GM12865 (cell line): ENCODE measurements at regions not wholly inside any gene's neighbourhood (a gene's known extent, or its start where the extent isn't known, plus 50 kb on each side); places are given as distances from the start of the nearest gene placed in this dataset.
"Not testable (repeated sequence)": the region's sequence is repeated elsewhere in the genome, so short reads cannot be mapped to it uniquely, and the experiment has no call there.

Experiments used
- DNase-seq: peaks from one replicate; pipeline ENCODE4 v3.0.0; 2010; ENCODE audit warnings: low read depth
- H3K4me3 ChIP-seq: 2 replicates; pipeline ENCODE4 v1.5.1; 2011; ENCODE audit warnings: mild to moderate bottlenecking, low read depth, low read length, control low read depth
- TF ChIP-seq, protein P1 (sequence below): IDR thresholded peaks from 2 replicates; pipeline ENCODE4 v1.5.1; 2011; ENCODE audit warnings: low read length, control low read depth, low read depth, inconsistent platforms; ENCODE audit not compliant: insufficient read depth; ENCODE audit errors: missing control alignments

DNA sequence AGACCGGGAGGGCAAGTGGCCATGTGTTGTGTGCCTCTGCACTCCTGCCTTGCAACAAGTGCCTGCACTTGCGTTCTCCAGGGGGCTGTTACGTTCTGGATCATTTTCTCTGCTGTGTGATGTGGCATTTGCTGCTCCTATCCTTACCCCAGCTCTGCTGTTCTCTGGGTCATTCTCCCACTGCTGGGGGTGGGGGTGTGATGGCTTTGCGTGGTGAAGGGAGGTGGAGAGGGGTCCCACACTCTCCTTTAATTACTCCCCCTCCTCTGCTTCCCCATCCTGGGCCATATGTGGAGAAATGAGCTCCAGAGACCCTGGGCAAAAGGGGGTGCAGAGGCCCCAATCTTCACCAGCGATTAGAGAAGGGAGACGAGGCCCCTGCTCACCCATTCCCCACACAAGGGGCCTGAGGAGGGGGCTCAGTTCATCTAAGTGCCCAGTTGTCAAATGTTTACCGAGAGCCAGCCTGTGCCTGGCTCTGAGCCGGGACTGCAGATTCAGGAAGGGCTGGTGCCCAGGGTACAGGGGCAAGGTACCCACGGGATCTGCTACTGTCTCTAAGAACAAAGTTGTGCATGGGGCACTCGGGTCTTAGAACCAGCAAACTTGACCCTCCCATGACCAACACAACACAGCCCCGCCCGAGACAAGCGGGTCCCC is 355.4 kb downstream of the PTPRU start:
- no peak overlapping the region for H3K4me3 ChIP-seq
- DNase-seq, result no peak
- TF ChIP-seq, protein P1, sequence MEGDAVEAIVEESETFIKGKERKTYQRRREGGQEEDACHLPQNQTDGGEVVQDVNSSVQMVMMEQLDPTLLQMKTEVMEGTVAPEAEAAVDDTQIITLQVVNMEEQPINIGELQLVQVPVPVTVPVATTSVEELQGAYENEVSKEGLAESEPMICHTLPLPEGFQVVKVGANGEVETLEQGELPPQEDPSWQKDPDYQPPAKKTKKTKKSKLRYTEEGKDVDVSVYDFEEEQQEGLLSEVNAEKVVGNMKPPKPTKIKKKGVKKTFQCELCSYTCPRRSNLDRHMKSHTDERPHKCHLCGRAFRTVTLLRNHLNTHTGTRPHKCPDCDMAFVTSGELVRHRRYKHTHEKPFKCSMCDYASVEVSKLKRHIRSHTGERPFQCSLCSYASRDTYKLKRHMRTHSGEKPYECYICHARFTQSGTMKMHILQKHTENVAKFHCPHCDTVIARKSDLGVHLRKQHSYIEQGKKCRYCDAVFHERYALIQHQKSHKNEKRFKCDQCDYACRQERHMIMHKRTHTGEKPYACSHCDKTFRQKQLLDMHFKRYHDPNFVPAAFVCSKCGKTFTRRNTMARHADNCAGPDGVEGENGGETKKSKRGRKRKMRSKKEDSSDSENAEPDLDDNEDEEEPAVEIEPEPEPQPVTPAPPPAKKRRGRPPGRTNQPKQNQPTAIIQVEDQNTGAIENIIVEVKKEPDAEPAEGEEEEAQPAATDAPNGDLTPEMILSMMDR, result no peak

DNA sequence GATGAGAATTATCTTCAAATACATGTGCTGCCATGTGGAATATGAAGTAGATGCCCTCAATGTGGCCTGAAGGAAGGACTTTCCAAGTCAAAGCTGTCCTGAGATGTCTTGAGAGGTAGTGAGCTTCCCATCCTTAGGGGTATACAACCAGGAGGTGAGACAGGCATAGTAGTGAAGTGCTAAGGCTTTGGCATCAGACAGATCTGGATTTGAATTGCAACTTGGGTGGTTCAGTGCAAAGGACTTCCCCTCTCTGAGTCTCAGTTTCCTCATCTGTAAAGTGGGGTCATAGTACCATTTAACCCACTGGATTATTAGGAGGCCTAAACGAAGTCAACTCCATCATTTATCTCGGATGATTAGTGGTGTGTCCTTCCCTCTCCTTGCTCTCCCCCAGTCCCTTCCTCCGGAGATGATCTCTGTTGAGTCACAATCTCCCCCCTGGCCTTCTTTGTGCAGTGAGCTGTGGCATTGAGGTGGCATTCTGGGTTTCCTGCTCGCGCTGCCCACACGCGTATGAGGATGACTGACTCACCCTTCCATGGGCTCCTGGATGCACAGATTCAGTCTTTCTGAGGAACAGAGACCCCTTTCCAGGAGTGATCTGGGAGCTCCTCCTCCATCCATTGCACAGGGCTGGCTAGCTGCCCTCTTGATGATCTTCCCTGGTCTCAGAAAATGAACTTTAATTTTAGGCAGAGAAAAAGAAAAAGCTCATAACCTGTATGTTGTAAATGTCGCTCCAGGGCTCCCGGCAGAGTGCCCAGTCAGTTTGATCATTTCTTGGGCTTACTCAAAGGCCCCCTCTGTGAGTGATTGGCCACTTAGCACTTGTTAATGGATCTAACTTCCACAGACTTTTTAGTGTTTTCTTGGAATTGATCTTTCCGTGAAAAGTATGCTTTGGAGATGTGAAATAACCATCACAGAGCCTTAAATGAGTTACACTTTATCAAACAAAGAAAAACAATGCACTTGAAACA is 354.6 kb downstream of the PTPRU start:
- no peak overlapping the region for H3K4me3 ChIP-seq
- TF ChIP-seq, protein P1, result no peak
- DNase-seq, result no peak

DNA sequence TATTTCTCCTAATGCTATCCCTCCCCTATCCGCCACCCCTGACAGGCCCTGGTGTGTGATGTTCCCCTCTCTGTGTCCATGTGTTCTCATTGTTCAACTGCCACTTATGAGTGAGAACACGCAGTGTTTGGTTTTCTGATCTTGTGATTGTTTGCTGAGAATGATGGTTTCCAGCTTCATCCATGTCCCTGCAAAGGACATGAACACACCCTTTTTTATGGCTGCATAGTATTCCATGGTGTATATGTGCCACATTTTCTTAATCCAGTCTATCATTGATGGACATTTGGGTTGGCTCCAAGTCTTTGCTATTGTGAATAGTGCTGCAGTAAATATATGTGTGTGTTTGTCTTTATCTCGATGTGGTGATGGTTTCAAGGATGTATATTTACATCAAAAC is 353.4 kb downstream of the PTPRU start:
- DNase-seq, H3K4me3 ChIP-seq: not testable (repeated sequence)

DNA sequence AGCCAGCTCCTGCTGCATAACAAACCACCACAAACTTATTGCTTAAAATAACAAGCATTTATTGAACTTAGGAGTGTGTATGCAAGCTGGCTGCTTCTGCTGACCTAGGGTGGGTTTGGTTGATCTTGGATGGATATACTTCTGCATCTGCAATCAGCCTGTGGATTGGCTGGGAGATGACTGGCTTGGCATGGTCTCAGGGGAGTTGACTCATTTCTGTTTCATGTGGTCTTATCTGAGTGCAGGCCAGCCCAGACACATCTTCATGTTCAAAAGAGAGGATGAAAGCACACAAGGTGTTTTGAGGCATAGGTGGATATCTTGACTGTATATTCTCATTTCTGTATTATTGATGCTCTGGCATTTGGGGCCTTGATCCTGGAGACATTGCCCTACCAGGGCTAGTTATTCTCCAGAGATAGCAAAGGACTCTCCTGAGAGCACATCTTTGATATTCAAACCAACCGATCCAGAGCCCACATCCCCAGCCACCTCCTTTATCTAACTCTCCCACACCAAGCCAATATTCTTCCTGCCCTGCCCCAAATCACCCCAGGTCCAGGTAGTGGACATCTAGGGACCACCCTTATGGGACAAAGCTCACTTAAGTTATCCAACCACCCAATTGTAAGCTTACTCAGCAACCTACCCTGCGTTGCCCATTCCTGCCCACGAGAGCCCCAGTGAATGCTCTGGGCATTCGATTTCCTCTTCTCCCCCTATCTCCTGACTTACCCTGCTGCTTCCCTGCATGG is 350.8 kb downstream of the PTPRU start:
- H3K4me3 ChIP-seq, result no peak overlapping the region
- TF ChIP-seq, protein P1, result no peak
- peak; percentile 8 for DNase-seq

DNA sequence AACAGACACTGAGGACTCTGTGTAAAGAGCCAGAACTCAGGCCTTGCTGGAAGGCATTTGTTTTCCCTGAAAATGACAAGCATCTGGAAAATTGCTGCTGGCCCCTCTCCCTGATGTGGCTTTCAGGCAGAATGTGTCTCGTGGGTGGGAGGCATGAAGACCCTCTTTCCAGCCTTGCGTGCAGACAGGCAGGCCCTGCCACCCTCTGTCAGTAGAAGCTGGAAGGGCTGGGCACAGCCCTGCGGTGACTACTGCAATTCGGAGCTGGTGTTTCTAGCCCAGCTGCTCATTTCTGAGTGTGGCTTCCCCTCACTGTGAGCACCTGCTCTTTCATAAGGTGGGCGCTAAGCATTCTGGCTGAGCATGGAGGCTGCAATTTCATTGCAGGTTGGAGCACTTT is 349.9 kb downstream of the PTPRU start:
- DNase-seq, result no peak
- H3K4me3 ChIP-seq, result no peak overlapping the region
- TF ChIP-seq, protein P1, result no peak

DNA sequence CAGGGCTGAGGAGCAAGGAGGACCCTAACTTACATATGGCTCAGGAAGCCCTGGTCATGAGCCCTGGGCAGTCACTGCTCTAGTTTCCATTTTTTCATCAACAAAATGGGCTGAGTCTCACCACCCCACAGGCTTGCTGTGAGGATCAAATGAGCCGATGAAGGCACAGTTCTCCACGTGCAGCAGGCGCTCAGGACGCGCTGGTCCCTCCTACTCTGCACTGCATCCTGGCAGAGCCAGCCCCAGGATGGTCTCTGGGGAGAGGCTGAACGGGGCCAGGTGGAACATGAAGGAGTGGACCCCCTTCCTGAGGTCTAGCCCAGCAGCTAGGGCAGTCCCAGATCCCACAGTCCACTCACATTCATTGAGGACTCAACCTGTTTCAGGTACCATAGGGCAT is 349.3 kb downstream of the PTPRU start:
- TF ChIP-seq, protein P1, result no peak
- H3K4me3 ChIP-seq, result no peak overlapping the region
- no peak for DNase-seq

DNA sequence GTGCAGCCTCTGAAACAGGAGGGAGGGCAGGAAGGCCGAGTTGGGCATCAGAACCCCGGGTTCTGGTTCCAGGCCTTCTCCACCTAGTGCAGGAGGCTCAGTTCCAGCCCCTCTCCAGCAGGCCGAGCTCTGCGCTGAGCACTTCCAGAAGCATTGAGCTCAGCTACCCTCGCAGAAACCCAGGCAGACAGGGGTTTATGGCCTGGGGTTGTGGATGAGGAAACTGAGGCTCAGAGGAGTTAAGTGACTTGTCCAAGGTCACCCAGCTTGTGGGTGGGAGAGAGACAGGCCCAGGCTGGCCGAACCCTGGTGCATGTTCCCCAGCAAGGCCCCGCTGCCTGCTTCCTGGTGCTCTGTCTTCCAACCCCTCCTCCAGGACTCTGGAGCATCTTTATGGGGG is 348.9 kb downstream of the PTPRU start:
- H3K4me3 ChIP-seq, result no peak overlapping the region
- TF ChIP-seq, protein P1, result no peak
- DNase-seq, result no peak
